ENCODE measurements at regions not wholly inside any gene's neighbourhood (a gene's known extent, or its start where the extent isn't known, plus 50 kb on each side); places are given as distances from the start of the nearest gene placed in this dataset.

DNA sequence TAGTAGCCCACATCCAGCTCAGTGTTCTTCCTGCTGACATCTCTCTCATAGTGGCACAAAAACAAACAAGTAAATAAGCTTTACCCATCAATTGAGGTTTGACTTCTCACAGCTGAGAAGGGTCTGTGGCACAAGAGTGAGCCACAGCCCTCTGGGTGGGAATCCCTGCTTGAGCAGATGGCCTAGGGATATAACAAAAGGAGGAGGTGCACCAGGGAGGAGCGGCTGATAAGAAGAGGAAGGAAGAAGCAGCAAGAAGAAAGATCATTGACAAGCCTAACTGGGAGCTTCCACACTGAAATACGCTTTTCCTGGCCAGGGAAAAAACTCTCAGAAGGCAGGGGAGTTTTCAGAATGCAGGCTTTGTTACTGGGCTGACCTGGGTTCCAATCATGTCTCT, 279.8 kb downstream of the UACA start:
- TF ChIP-seq, protein P1, sequence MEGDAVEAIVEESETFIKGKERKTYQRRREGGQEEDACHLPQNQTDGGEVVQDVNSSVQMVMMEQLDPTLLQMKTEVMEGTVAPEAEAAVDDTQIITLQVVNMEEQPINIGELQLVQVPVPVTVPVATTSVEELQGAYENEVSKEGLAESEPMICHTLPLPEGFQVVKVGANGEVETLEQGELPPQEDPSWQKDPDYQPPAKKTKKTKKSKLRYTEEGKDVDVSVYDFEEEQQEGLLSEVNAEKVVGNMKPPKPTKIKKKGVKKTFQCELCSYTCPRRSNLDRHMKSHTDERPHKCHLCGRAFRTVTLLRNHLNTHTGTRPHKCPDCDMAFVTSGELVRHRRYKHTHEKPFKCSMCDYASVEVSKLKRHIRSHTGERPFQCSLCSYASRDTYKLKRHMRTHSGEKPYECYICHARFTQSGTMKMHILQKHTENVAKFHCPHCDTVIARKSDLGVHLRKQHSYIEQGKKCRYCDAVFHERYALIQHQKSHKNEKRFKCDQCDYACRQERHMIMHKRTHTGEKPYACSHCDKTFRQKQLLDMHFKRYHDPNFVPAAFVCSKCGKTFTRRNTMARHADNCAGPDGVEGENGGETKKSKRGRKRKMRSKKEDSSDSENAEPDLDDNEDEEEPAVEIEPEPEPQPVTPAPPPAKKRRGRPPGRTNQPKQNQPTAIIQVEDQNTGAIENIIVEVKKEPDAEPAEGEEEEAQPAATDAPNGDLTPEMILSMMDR (IDR thresholded peaks at IDR 0.05), result no peak
- TF ChIP-seq POLR2A (IDR thresholded peaks at IDR 0.05), result no peak

All from heart left ventricle (tissue), 13 donors.